ENCODE measurements at regions not wholly inside any gene's neighbourhood (a gene's known extent, or its start where the extent isn't known, plus 50 kb on each side); places are given as distances from the start of the nearest gene placed in this dataset.

DNA sequence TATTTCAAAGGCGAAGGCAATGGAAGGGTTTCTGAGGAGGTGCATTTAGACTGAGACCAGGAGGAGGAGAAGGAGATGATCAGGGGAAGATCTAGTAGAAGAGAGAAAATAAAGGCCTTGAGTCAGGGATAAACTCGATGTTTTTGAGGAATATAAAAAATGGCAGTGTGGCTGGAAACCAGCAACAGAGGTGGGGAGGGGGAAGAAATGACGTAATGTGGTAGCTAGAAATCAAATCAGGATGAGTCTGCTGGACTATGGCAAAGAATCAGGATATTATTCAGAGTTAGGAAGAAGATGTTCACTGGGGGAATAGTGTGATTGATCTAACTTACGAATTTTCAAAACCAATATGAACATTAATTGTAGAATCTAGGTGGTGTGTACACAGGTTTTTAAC is 1673.9 kb upstream of the WWC1 start:
- Histone ChIP-seq H3K79me2 (ENCODE audit: control insufficient read depth, insufficient read depth, low read length) (no peaks in the 10 kb centered on the region), H3K4me1 (ENCODE audit: control insufficient read depth, extremely low read depth, insufficient read depth, low read length) (no peaks in the 10 kb centered on the region), H3K9ac (replicated peaks; ENCODE audit: extremely low read depth, insufficient read depth, low read length) (no peak overlapping the region), H3K9me1 (replicated peaks; ENCODE audit: control insufficient read depth, extremely low read depth, insufficient read depth, low read length) (no peaks in the 10 kb centered on the region), H3K4me2 (ENCODE audit: insufficient read depth, low read length) (no peak overlapping the region), H3K27ac (ENCODE audit: insufficient read depth, low read depth, low read length) (no peak overlapping the region), H3K9me3 (replicated peaks; ENCODE audit: control insufficient read depth, insufficient read depth, low read length) (peaks cover 2% of the 10 kb centered on the region), H2AFZ (ENCODE audit: low read depth, low read length) (no peak overlapping the region), H4K20me1 (replicated peaks; ENCODE audit: control insufficient read depth, extremely low read depth, insufficient read depth, low read length) (no peaks in the 10 kb centered on the region), H3K36me3 (ENCODE audit: control insufficient read depth in 2 of 2, extremely low read depth in 1 of 2, insufficient read depth in 2 of 2, low read length in 2 of 2) (no peaks in the 10 kb centered on the region), H3K27me3 (ENCODE audit: control insufficient read depth in 2 of 2, insufficient read depth in 2 of 2, low read length in 2 of 2) (no peaks in the 10 kb centered on the region), H3K4me3 (replicated peaks in 1 of 3; ENCODE audit: insufficient read depth in 1 of 3, low read depth in 1 of 3, low read length in 3 of 3) (no peak overlapping the region)
- POLR2A ChIA-PET = no interaction called here
- intact Hi-C loops (cut with micrococcal nuclease) = no loop called here
- FAIRE-seq = no peak
- DNase-seq (ENCODE audit: low read depth, low spot score) = no peak
- dilution Hi-C loops (cut with MboI; ENCODE audit: extremely low pct_ligation_motif_present, low sequenced_read_pairs) = no loop called here
- no peak for TF ChIP-seq MAX (IDR thresholded peaks at IDR 0.05; ENCODE audit: insufficient read depth, insufficient read length)
- no peak for TF ChIP-seq GATA2 (IDR thresholded peaks at IDR 0.05; ENCODE audit: insufficient read depth, insufficient read length, low read depth, low read length)
- TF ChIP-seq MYC (IDR thresholded peaks at IDR 0.05; ENCODE audit: low read depth, low read length) = no peak
- TF ChIP-seq JUN (IDR thresholded peaks at IDR 0.05; ENCODE audit: borderline replicate concordance, insufficient read depth, insufficient read length, low read depth) = no peak
- no peak for TF ChIP-seq POLR2A (IDR thresholded peaks at IDR 0.05; ENCODE audit: low read depth, low read length)
- no peak for TF ChIP-seq POLR2AphosphoS5 (IDR thresholded peaks at IDR 0.05; ENCODE audit: insufficient read depth, low read depth, low read length)
- TF ChIP-seq CTCF (IDR thresholded peaks at IDR 0.05; ENCODE audit: extremely low read depth in 1 of 2, insufficient read depth in 1 of 2, low read depth in 1 of 2, low read length in 2 of 2) = no peak
- TF ChIP-seq EZH2 (IDR thresholded peaks at IDR 0.05; ENCODE audit: borderline replicate concordance, low read depth, low read length, severe bottlenecking) = no peak
- TF ChIP-seq FOS (IDR thresholded peaks at IDR 0.05; ENCODE audit: borderline replicate concordance, insufficient read depth, low read length) = no peak
- no TSS peak for BruUV-seq (replicated peaks)
- CTCF ChIA-PET = no interaction called here

Measured in endothelial cell of umbilical vein (primary cell).